HG02642 (cell line): ENCODE measurements at regions not wholly inside any gene's neighbourhood (a gene's known extent, or its start where the extent isn't known, plus 50 kb on each side); places are given as distances from the start of the nearest gene placed in this dataset.
"Not testable (repeated sequence)": the region's sequence is repeated elsewhere in the genome, so short reads cannot be mapped to it uniquely, and the experiment has no call there.

Experiments used
- ATAC-seq: cut with Tn5 transposase; IDR thresholded peaks from one replicate; pipeline ENCODE4 v1.9.1; 2021; ENCODE audit warnings: mild to moderate bottlenecking; ENCODE audit not compliant: unreplicated experiment, poor library complexity

DNA sequence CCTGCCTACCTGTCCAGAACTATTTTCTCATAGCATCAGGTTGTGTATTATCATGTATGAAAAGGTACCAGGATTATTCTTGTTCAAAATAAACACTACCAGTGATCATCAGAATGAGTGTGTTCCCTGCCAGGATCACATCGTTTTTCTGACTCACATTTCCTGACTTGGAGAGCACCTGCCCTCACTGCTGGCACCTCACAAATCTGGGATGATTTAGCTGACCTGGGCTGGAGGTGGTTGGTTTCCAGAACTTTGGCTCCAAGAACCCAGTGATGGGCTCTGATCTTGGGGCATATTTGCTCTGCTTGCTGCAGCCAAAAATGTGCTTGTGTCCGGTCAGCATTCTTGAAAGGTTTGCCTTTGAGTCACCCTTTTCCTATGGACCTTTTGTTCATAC, 836.3 kb upstream of the ACVR2A start:
- ATAC-seq, result no peak

DNA sequence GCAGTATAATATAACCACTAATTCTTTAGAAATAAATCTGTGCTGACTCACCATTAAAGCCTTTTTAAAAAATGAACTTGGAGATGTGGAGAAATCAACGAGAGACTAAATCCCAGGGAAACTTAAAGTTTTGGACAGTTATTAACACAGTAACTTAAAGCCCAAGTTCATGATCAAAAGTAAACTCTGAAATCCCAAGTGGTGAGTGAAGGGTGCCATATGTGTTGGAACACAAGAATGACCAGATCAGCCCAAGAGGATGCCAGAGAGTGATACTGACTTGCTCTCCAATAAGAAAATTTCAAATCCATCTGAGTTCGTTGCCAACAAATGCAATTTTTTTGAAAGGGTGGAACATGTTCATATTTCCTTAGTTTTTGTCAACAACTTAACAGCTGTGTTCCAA, 838.1 kb upstream of the ACVR2A start:
- ATAC-seq, result no peak

DNA sequence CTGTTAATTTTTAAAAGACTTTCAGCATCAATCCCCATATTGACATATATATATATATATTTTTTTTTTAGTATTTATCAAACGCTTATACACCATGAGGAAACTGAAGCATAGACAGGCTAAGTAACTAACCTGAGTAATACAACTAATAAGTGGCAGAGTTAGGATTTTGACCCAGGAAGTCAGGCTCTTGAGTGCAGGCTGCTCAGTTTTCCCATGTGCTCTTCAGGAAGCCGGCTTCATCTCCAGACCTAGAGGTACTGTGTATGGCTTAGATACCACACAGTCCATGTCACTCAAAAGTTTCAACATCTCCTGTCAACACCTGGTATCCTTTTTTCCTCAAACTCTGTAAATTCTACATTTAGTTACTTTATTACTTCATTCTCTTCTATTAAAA, 841.7 kb upstream of the ACVR2A start:
- no peak for ATAC-seq

DNA sequence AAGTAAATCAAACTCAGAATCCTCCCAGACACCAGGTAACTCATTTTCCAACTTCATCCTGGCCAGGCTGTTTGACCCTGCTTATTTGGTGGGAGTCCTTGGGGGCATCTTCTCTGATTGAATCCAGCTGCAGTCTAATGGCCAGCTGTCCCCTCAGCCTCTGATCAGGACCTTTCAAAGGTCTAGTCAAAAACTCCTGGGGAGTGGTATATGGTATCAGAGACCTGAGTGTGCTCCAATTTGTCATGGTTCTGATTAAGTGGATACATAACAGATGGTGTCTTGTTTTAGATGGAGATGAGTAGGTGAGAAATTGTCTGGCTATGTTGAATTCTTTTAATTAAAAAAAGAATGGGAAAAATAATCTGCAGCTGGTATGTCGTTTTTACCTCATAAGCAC, 842.6 kb upstream of the ACVR2A start:
- ATAC-seq, result no peak

DNA sequence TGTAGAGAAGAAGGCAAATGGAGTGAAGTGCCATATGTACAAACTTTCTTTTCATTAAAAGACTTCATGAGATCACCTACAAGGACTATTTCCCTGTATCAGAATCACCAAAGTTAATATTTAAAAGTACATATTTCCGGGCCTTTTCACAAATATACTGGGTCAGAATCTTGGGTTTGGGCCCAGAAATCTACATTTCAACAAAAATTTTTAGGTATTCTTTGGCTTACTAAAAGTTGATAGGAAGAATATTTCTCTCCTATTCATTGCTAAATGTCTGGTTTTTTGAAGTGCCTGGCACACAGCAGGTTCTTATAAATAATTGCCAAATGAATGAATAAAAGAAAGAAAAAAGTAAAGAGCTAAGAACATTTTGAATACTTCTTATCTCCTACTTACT, 843.8 kb upstream of the ACVR2A start:
- no peak for ATAC-seq

DNA sequence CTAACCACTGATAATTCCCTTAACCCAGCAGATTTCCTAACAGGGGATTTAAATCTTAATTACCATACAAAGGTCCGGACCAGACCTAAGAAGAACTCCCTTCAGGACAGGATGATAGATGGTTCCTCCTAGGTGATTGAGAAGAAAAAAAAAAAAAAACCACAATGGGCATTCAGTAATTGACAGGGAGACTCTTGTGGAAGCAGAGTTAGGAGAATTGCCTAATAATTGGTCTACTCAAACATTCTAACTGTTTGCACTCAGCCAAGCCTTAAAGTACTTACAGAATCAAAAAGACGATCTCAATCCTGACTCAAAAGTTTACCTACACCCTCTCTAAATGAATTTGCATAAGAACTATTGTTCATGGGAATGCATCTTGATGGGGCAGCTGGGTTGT, 844.7 kb upstream of the ACVR2A start:
- not testable (repeated sequence) for ATAC-seq

DNA sequence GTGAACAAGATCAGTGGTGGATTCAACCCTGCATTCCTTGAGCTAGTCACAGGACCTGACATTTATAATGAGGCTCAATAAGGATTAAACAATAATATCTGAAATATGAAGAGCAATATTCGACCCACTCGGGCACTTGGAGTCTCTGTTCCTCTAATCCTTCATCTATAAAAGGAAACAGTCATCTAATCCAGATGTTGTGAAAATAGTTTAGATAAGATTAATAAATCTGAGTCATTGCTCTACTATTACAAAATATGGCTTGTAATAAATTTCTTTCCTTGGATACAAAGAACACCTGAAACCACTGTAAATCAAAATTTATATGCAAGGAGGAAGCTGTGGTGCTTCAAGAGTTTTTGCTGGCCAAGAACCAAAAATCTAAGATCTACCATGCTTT, 846.9 kb upstream of the ACVR2A start:
- no peak for ATAC-seq

DNA sequence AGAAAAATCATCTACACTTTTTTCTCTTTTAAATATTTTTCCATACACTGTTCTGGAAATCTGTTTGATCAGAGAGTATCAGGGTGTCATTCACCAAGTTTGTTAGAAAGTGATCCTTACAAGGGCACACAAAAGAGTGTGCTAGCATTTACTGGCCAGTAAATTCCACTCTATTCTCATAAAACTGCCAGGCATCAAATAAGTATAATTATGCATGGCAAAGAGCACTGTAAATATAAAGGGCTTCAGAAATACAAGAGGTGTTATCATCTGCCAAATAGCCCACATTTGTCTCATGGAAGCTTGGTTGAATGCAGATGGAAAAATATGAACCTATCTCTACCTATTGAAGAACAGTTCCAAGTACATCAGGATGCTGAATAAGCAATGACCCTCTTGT, 847.3 kb upstream of the ACVR2A start:
- ATAC-seq, result no peak

DNA sequence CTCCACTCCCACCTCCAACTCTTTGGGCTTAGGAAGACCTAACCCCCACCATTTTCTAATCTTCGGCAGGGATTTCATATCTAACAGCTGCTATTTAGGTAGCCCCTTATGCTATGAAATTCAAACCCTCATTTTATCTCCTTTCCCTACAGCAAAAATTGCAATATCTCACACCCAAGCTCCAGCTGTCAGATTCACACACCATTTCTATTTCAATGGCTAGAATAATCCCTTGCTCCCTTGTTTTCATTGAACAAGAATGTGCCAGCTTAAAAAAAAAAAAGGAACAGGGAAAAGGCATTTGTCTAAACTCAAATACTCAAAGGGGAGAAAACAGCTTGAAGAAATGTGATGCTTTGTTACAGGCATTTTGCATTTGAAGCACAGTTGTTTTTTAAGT, 850.6 kb upstream of the ACVR2A start:
- ATAC-seq, result no peak

DNA sequence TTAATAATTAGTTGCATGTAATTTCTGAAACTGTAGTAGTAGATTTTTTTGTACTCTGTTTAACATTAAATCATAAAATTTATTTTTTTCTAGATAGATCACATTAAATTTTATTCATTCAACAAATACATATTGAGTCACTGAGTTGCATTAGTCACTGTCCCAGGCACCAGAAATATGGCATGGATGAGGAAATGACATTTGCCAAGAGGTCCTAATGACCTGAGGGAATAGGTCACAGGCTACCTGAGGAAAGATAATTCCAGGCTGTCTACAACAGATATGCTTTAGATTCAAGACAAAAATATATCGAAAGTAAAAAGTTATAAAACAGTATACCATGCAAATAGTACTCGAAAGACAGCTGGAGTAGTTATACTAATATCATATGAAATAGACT, 852.4 kb upstream of the ACVR2A start:
- ATAC-seq, result no peak

DNA sequence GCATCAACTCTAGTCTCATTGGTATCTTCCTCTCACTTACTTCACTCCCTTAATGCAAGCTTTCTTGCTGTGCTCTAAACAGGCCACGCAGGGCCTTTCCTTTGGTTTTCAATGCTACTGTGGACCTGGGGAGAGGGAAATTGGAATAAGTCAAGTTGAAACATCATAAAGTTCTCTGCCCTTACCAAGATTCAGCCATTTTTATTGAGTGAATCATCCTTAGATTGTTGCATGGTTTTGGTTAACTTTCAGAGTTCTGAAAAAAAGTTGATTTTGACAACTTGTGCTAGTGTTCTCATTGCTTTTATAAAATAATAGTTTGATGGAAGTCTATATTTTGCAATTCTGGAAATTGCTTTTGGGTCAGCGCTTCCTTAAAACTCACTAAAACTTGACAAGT, 852.8 kb upstream of the ACVR2A start:
- ATAC-seq, result no peak

DNA sequence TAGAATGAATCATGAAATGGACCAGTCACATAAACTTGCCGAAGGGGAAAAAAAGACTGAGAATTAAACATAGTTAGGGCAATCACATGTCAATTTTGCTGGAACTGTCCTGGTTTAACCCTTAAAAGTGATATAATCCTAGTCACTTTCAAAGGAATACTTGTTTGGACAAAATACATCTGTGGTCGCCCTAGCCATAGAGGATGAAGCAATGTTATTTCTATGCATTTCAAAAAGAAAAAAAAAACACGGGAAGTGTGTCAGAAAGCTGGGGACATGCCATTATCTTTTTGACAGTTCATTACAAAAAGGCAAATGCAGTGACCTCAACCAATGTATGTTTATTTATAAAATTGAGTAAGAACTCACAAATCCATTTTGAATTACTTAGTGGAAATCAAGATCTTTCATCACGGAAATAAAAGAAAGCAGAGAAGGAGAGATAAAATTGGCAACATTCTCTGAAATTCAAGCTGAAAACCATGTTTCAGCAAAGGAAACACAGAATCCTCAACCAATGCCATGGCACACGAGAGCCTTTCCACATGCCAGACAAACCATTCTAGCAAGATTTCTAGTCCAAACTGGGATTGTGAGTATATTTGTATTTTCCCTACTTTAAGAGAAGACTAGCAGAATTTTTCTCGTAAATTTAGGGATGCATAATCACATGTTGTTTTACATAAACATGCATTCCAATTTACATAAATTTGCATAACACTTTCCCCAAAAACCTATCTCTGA, 854.3 kb upstream of the ACVR2A start:
- ATAC-seq, result no peak

DNA sequence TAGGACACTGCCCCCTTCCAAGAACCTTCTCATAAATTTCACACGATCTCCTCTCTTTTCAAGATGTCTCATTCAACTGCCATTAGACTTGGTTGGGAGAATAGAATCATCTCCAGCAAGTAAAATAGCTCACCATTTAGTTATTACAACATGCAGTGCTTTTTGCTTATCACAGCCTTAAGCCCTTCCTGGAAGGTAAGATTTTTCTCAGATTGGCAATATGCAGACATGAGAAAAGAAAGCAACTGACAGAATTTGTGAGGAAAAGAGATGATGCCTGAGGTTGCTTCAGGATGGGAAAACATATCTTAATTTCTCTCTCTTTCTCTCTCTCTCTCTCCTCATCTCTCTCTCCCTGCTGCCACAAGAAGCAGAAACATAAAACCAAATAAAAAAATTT, 855.1 kb upstream of the ACVR2A start:
- ATAC-seq, result no peak

DNA sequence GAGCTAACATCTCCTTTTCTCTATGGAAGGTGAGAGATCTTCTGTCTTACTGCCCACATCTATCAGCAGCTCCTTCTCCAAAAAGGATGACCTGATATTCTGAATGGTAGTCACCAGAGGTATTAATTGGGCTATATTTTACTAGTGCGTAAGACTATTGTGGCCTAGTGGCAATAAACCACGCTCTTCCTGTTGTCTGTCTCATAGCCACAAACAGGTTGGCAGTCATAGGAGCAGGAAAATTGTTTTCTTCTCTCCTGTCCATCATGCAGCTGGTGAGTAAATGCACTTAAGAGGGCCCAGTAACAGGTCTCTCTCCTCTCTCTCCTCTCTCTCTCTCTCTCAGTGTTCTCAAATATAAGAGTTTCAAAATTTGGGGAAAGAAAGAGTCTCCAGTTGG, 856.8 kb upstream of the ACVR2A start:
- ATAC-seq, result no peak

DNA sequence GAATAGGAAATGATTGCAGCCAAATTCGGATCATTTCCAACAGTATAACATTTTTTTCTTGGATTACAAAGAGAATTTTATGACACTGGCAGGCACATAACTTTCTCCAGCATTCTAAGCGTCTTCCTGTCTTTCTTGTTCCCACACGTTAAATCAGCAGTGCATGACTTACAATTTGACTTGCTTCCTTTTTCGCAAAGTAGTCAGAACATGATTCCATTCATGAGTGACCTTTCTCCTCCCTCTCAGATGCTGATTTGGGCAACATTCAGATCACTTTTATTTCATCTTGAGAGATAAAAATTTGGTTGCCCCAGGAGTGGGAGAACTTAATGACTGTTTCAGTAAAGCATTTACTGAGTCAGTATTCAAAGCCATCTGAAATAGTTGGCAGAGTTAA, 858.7 kb upstream of the ACVR2A start:
- no peak for ATAC-seq

DNA sequence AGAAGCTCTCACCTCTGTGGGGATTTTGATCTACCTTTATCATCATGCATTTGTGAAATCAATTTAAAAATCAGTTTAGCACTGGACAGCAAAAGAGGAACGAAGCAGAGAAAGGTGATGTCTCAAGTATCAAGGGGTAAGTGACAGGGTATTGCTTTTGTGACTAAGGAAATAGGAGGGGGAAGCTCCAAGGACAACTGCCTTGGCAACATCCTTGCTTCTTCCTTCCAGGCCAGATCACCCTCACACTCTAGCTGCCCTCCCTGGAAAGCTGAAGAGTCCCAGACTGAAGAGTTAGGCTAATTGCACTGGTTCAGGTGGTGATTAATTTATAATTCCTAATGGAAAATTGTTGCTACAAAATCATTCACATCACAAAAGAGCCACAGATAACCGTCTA, 859.1 kb upstream of the ACVR2A start:
- no peak for ATAC-seq

DNA sequence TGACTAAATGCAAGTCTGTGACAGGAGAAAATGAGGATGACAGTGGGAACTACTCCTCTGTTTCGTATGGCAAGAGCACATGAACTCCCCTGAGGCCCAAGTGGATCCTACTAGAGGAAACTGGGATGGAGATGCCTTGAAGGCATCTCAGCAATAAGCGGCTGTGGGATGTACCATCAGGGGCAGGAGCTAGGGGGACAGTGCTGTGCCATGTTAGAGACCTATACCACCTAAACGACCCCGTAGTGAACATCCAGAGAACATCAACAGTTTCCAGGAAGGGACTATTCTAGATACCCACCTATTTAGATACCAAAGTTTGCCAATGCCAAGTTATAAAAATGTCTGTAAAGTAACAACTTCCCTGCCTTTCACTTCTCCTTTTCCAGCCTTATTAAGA, 860.8 kb upstream of the ACVR2A start:
- ATAC-seq, result no peak

DNA sequence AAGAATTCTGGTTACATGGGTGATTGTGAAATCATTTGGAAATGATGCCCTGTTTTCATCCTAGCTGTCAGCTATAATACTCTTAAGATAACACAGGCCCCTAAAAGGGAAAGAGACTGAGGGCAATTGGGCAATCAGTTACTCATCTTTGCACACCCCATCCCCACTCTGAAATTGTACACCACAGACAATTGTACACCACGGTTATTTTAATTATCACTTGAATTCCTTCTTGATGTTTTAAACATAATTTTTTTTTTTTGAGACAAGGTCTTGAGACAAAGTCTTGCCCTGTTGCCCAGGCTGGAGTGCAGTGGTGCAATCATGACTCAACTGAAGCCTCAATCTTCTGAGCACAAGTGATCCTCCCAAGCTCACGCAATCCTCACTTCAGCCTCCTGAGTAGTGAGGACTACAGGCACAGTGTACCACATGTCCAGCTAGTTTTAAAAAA, 862.4 kb upstream of the ACVR2A start:
- ATAC-seq, result no peak

DNA sequence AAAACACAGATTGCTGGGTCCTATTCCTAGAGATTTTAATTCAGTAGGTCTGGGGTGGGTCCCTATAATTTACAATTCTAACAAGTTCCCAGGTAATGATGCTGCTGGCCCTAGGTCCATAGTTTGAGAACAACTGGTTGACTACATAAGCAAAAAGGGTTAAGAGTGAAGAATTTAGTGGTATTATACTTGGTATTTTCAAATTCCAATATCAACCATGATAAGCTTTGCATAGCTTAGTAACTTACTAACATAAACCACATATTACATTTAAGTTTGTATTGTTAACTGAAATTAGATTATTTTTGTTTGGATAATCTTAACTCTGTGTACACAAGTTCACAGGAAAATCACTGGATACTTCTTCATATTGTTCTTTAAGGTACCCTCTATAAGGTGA, 862.9 kb upstream of the ACVR2A start:
- ATAC-seq, result no peak

DNA sequence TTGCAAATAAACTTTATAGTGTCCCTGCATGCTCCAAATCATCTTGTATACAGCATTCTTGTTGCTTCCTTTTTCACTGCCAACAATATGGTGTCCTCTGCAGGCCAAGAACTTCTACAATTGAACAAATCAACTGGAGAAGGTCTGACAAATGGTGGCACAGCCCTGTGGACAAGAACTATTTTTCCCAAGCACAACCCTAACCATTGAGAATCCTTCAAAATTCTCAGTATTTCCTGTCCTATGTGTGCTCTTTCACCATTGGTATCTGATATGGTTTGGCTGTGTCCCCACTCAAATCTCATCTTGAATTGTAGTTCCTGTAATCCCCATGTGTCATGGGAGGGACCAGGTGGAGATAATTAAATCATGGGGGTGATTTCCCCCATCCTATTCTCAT, 865.1 kb upstream of the ACVR2A start:
- ATAC-seq, result no peak

DNA sequence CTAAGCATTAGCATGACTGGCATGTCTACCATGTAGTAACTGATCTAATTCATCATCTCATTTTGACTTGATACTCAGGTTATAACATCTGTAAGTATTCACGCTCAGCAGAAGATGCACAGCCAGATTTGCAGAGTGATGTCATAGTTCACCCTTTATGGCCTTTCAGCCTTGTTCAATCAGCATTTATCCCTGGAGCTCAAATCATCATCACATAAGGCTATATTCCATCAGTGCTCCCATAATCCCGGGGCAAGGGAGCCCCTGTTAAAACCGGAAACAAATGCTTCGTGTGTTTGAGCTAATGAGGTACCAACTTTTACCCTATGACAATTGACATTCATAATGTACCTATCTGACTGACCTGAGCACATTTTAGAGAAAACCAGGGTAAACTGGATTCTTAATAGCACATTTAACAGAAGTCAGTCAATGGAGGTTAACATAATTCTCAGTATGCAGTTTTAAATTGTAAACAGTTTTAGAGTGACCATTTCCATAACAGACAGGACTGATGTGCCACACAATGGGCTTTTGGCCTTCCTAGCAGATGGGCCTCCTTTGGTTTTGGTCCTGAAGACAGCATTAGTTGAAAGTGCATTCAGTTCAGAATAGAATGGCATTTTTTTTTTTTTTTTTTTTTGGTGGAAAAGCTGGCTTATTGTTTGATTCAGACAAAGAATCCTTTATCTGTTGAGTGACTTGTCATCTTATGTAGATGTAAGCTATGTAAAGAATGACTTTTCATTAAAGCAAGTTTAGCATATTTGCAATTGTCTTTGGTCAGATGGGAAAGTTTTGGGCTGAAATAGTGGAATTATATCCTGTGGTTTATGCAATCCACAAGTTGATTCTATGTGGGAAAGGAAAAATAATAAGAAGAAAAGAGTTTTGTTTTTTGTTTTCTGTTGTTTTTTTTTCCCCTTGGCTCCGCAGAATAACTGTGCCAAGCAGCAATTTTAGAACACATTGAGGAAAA, 866.0 kb upstream of the ACVR2A start:
- no peak for ATAC-seq

DNA sequence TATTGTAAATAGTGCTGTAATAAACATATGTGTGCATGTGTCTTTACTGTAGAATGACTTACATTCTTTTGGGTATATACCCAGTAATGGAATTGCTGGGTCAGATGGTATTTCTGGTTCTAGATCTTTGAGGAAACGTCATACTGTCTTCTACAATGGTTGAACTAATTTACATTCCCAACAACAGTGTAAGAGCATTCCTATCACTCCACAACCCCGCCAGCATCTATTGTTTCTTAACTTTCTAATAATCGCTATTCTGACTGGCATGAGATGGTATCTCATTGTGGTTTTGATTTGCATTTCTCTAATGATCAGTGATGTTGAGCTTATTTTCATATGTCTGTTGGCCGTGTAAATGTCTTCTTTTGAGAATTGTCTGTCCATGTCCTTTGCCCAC, 873.8 kb upstream of the ACVR2A start:
- ATAC-seq, result not testable (repeated sequence)
